ENCODE measurements at regions not wholly inside any gene's neighbourhood (a gene's known extent, or its start where the extent isn't known, plus 50 kb on each side); places are given as distances from the start of the nearest gene placed in this dataset.

GRCh38 chr10:120988751-120989150 lies 137.6 kb downstream of the WDR11 start:
- no peak for TF ChIP-seq CTCF (IDR thresholded peaks at IDR 0.05; ENCODE audit: low read depth, low read length)
- no peak for TF ChIP-seq MYC (IDR thresholded peaks at IDR 0.05; ENCODE audit: low read depth, low read length)
